ENCODE measurements at regions not wholly inside any gene's neighbourhood (a gene's known extent, or its start where the extent isn't known, plus 50 kb on each side); places are given as distances from the start of the nearest gene placed in this dataset.

DNA sequence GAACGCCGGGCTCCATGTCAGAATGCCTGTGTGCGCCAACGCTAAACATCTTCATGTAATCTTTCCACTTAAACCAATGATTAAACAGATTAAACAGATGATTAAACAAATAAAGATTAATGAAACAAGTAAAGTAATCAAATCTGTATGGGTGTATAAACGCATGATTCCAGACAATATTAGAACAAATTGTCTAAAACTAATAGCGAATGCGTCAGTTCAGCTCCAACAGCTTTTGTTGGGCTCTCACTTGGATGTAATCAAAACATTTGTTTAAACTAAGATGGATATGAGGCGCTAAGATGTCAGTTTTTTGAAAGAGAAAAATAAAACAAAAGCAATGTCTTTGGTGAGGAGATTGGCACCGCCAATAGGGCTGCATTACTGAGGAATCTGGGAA is 299.1 kb upstream of the TLE3 start (continued):
- TF ChIP-seq JUN (IDR thresholded peaks at IDR 0.05; ENCODE audit: low read depth, low read length) (no peak), EZH2 (IDR thresholded peaks at IDR 0.05; ENCODE audit: low read depth, low read length, severe bottlenecking) (no peak)

Data from H1 (cell line).